A549 (cell line): ENCODE measurements at regions not wholly inside any gene's neighbourhood (a gene's known extent, or its start where the extent isn't known, plus 50 kb on each side); places are given as distances from the start of the nearest gene placed in this dataset.

Source experiments
- HDAC2 ChIP-seq: fragments of 200-600 bp; sonication (generic); IDR thresholded peaks from 2 replicates; pipeline ENCODE4 v1.6.1; 2016
- RFX5 ChIP-seq: fragments of 450-650 bp; IDR thresholded peaks from 2 replicates; pipeline ENCODE4 v1.7.1; 2014; ENCODE audit warnings: antibody characterized with exemption, mild to moderate bottlenecking, moderate library complexity
- TF ChIP-seq, protein P1 (sequence below): fragments of 150-350 bp; IDR thresholded peaks from 2 replicates; pipeline ENCODE4 v1.6.1; 2014; ENCODE audit warnings: low read depth, mild to moderate bottlenecking, low read length

GRCh38 chr9:105091004-105091640 is 153.3 kb upstream of the SLC44A1 start:
- TF ChIP-seq HDAC2 (no peak), RFX5 (no peak)
- TF ChIP-seq, protein P1, sequence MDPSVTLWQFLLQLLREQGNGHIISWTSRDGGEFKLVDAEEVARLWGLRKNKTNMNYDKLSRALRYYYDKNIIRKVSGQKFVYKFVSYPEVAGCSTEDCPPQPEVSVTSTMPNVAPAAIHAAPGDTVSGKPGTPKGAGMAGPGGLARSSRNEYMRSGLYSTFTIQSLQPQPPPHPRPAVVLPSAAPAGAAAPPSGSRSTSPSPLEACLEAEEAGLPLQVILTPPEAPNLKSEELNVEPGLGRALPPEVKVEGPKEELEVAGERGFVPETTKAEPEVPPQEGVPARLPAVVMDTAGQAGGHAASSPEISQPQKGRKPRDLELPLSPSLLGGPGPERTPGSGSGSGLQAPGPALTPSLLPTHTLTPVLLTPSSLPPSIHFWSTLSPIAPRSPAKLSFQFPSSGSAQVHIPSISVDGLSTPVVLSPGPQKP: no peak
